Osteocyte (in vitro differentiated cells): ENCODE measurements at regions not wholly inside any gene's neighbourhood (a gene's known extent, or its start where the extent isn't known, plus 50 kb on each side); places are given as distances from the start of the nearest gene placed in this dataset.
"Not testable (repeated sequence)": the region's sequence is repeated elsewhere in the genome, so short reads cannot be mapped to it uniquely, and the experiment has no call there.

Experiments used
- DNase-seq: peaks from one replicate; pipeline ENCODE4 v3.0.0; 2021; ENCODE audit warnings: mixed read lengths; ENCODE audit not compliant: unreplicated experiment; ENCODE audit errors: extremely low spot score
- H3K27ac Mint-ChIP-seq: one replicate; pipeline ENCODE4 v1.8.0; 2021; ENCODE audit warnings: mild to moderate bottlenecking, mixed read lengths; ENCODE audit not compliant: unreplicated experiment
- H3K27me3 Mint-ChIP-seq: one replicate; pipeline ENCODE4 v1.8.0; 2021; ENCODE audit warnings: mixed read lengths; ENCODE audit not compliant: unreplicated experiment
- H3K36me3 Mint-ChIP-seq: one replicate; pipeline ENCODE4 v1.8.0; 2021; ENCODE audit warnings: mixed read lengths; ENCODE audit not compliant: unreplicated experiment
- H3K4me1 Mint-ChIP-seq: one replicate; pipeline ENCODE4 v1.8.0; 2021; ENCODE audit warnings: mixed read lengths; ENCODE audit not compliant: unreplicated experiment
- H3K4me3 Mint-ChIP-seq: one replicate; pipeline ENCODE4 v1.8.0; 2021; ENCODE audit warnings: mild to moderate bottlenecking, moderate library complexity, mixed read lengths; ENCODE audit not compliant: unreplicated experiment
- H3K9me3 Mint-ChIP-seq: one replicate; pipeline ENCODE4 v1.8.0; 2021; ENCODE audit warnings: mixed read lengths; ENCODE audit not compliant: unreplicated experiment
- TF ChIP-seq, protein P1 (sequence below): fragments of 200-600 bp; sonication (generic); IDR thresholded peaks from 2 replicates; pipeline ENCODE4 v1.5.0; 2021; ENCODE audit warnings: antibody characterized with exemption, mild to moderate bottlenecking, moderate library complexity

DNA sequence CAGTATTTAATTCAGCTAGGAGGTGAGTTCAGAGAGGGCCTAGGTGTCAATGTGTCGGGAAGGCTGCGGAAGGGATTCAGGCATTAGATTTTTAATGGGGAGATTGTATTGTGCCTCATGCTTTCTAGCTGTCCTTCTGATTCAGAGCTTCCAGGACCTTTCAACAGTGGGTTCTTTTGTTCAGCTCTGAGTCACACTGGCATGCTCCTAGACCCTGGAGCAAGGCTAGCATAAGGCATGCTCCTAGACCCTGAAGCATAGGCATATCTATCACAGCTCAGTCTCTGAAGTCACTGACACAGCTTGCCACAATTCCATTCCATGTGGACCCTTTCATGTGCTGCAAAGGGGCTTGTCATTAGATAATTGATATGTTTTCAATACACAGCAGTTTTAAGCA, 396.9 kb downstream of the RAB38 start:
- no peak for DNase-seq
- H3K27me3 Mint-ChIP-seq: no peaks in the 10 kb centered on the region
- TF ChIP-seq, protein P1, sequence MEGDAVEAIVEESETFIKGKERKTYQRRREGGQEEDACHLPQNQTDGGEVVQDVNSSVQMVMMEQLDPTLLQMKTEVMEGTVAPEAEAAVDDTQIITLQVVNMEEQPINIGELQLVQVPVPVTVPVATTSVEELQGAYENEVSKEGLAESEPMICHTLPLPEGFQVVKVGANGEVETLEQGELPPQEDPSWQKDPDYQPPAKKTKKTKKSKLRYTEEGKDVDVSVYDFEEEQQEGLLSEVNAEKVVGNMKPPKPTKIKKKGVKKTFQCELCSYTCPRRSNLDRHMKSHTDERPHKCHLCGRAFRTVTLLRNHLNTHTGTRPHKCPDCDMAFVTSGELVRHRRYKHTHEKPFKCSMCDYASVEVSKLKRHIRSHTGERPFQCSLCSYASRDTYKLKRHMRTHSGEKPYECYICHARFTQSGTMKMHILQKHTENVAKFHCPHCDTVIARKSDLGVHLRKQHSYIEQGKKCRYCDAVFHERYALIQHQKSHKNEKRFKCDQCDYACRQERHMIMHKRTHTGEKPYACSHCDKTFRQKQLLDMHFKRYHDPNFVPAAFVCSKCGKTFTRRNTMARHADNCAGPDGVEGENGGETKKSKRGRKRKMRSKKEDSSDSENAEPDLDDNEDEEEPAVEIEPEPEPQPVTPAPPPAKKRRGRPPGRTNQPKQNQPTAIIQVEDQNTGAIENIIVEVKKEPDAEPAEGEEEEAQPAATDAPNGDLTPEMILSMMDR: no peak
- H3K9me3 Mint-ChIP-seq: no peaks in the 10 kb centered on the region
- H3K27ac Mint-ChIP-seq: no peak overlapping the region
- no peaks in the 10 kb centered on the region for H3K4me1 Mint-ChIP-seq
- H3K4me3 Mint-ChIP-seq: no peak overlapping the region
- H3K36me3 Mint-ChIP-seq: no peaks in the 10 kb centered on the region

DNA sequence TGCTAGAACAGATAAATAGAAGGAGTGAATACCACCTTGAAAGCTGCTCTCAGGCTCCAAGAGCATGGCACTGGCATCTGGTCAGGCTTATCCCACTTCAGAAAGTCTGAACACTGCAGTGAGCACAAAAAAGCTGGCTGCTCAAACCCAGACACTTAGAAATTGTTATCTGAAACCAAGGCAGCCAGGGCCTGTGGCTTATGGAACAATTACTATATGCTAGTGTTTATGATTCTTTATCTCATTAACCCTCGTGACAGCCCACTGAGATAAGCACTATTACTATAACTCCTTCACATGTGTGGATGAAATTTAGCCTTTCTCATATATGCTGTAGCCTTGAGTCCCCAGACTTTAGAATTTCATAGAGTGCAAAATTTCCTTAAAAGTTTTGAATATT, 400.2 kb downstream of the RAB38 start:
- Mint-ChIP-seq H3K36me3 (no peaks in the 10 kb centered on the region), H3K4me1 (no peaks in the 10 kb centered on the region), H3K27me3 (no peaks in the 10 kb centered on the region), H3K27ac (no peak overlapping the region), H3K9me3 (no peaks in the 10 kb centered on the region), H3K4me3 (no peak overlapping the region)
- TF ChIP-seq, protein P1: no peak
- no peak for DNase-seq

DNA sequence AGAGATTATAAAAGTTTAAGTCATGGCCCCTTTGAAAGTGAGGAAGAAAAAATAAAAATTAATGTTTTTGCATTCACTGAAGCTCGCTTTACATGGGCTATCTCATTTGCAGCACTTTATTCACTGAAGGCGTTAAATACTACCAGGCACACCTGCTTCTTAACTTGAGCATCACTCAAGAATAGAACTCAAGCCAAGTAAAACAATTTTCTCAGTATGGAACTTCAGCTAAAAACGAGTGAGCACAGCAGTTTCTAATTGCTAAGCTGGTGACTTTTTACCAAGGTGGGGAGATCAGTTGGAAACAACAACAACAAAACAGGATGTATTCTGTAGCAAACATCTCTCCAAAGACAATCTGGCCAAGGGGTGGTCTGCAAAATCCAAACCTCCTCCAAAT, 405.6 kb downstream of the RAB38 start:
- H3K9me3 Mint-ChIP-seq: no peaks in the 10 kb centered on the region
- H3K4me1 Mint-ChIP-seq: no peaks in the 10 kb centered on the region
- H3K36me3 Mint-ChIP-seq: no peaks in the 10 kb centered on the region
- peaks cover 3% of the 10 kb centered on the region for H3K27me3 Mint-ChIP-seq
- no peak overlapping the region for H3K4me3 Mint-ChIP-seq
- TF ChIP-seq, protein P1: no peak
- no peak for DNase-seq
- H3K27ac Mint-ChIP-seq: no peak overlapping the region

DNA sequence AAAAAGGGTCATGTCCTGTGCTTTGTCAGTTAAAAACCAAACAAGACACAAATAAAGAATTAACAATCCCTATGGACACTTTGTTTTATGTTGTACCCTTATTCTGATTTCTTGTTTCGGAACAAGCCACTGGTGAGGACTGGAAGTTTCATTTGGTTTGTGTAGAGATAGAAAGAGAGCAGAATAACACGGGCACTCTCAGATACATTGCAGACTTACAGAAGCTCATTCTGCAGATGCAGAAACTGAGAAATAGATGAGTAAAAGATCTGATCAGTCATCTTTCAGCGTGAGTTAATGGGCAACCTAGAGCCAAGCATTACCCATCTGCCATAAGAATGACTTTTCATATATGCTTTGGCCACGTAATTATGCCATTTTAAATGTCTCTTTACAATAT, 407.6 kb downstream of the RAB38 start:
- no peak overlapping the region for H3K27ac Mint-ChIP-seq
- TF ChIP-seq, protein P1: no peak
- H3K27me3 Mint-ChIP-seq: peaks cover 3% of the 10 kb centered on the region
- no peak for DNase-seq
- H3K9me3 Mint-ChIP-seq: no peaks in the 10 kb centered on the region
- no peaks in the 10 kb centered on the region for H3K4me1 Mint-ChIP-seq
- H3K36me3 Mint-ChIP-seq: no peaks in the 10 kb centered on the region
- no peak overlapping the region for H3K4me3 Mint-ChIP-seq

DNA sequence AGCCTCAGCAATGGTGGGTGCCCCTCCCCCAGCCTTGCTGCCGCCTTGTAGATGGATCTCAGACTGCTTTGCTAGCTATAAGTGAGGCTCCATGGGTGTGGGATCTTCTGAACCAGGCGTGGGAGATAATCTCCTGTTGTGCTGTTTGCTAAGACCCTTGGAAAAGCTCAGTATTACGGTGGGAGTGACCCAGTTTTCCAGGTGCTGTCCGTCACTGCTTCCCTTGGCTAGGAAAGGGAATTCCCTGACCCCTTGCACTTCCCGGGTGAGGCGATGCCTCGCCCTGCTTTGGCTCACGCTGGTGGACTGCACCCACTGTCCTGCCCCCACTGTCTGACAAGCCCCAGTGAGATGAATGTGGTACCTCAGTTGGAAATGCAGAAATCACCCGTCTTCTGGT, 411.2 kb downstream of the RAB38 start:
- not testable (repeated sequence) for H3K4me1 Mint-ChIP-seq, H3K9me3 Mint-ChIP-seq, H3K4me3 Mint-ChIP-seq, H3K36me3 Mint-ChIP-seq, DNase-seq, H3K27me3 Mint-ChIP-seq, H3K27ac Mint-ChIP-seq

DNA sequence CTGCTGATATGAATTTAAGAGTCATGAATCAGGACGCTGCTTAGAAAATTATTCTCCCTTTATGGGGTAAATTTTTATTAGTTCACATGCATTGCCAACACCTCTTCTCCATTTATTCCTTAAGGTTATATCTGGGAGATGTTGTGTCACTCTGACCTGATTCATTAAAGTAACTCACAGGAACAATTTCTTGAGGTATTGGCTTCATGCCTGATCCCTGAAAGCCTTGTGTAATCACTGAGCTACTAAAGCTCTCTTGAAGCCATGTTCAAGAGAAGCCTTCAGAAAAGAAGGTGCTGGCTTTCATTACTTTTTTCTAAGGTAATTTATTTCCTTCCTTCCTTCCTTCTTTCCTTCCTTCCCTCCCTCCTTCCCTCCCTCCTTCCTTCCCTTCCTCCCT, 420.6 kb downstream of the RAB38 start:
- no peak overlapping the region for H3K27ac Mint-ChIP-seq
- no peaks in the 10 kb centered on the region for H3K4me1 Mint-ChIP-seq
- DNase-seq: no peak
- TF ChIP-seq, protein P1: no peak
- H3K27me3 Mint-ChIP-seq: no peaks in the 10 kb centered on the region
- H3K9me3 Mint-ChIP-seq: peaks cover 1% of the 10 kb centered on the region
- no peak overlapping the region for H3K4me3 Mint-ChIP-seq
- no peaks in the 10 kb centered on the region for H3K36me3 Mint-ChIP-seq
